GM13976 (cell line): ENCODE measurements at regions not wholly inside any gene's neighbourhood (a gene's known extent, or its start where the extent isn't known, plus 50 kb on each side); places are given as distances from the start of the nearest gene placed in this dataset.
A peak's percentile ranks its signal among the peaks of the same experiment; 100 is the strongest.

ENCODE experiments used
- DNase-seq: peaks from one replicate; pipeline ENCODE4 v3.0.0; 2012; ENCODE audit warnings: low spot score
- CTCF ChIP-seq: IDR thresholded peaks from 2 replicates; pipeline ENCODE4 v1.5.1; 2012; ENCODE audit warnings: borderline replicate concordance, mild to moderate bottlenecking; ENCODE audit not compliant: insufficient read depth; ENCODE audit errors: extremely low read depth, missing control alignments, control extremely low read depth
- in situ Hi-C: fragments of 300-500 bp; cut with MboI; formaldehyde crosslinking; loops from one replicate; pipeline ENCODE4 v1.12.0; 2022; ENCODE audit warnings: low sequenced_read_pairs, mixed read lengths, inconsistent platforms; ENCODE audit not compliant: unreplicated experiment

- no peak for TF ChIP-seq CTCF
- DNase-seq = no peak
- in situ Hi-C loops = no loop called here
Observed at GRCh38 chr9:104984948-104985347, 57.0 kb upstream of the ABCA1 start.

- no peak for TF ChIP-seq CTCF
- in situ Hi-C loops = no loop called here
- DNase-seq = no peak
Observed at GRCh38 chr9:104986096-104986495, 58.1 kb upstream of the ABCA1 start.

GRCh38 chr9:104987743-104988142, 59.8 kb upstream of the ABCA1 start:
- in situ Hi-C loops = no loop called here
- TF ChIP-seq CTCF = no peak
- DNase-seq = no peak

- TF ChIP-seq CTCF = no peak
- no peak for DNase-seq
- in situ Hi-C loops = no loop called here
Observed at GRCh38 chr9:104988539-104988938, 60.6 kb upstream of the ABCA1 start.

- peak; percentile 72 for DNase-seq
- no peak for TF ChIP-seq CTCF
- in situ Hi-C loops = no loop called here
Observed at GRCh38 chr9:104991144-104991953, 63.4 kb upstream of the ABCA1 start.

GRCh38 chr9:104992659-104993058, 64.7 kb upstream of the ABCA1 start:
- in situ Hi-C loops = no loop called here
- no peak for DNase-seq
- TF ChIP-seq CTCF = no peak
